Sigmoid colon (tissue), 4 donors: ENCODE measurements at regions not wholly inside any gene's neighbourhood (a gene's known extent, or its start where the extent isn't known, plus 50 kb on each side); places are given as distances from the start of the nearest gene placed in this dataset.

Experiments used
- CTCF ChIP-seq, 4 experiments: fragments of 450-650 bp in 3 of 4; fragments of 200-600 bp in 1 of 4; IDR thresholded peaks; one replicate each; pipeline ENCODE4 v1.5.1; 2016 to 2019; ENCODE audit warnings: antibody characterized with exemption in 4 of 4, mild to moderate bottlenecking in 3 of 4, moderate library complexity in 2 of 4
- POLR2A ChIP-seq, 2 donors: fragments of 450-650 bp; IDR thresholded peaks; one replicate each; pipeline ENCODE4 v1.6.1; 2016; ENCODE audit warnings: antibody characterized with exemption in 2 of 2, mild to moderate bottlenecking in 2 of 2, moderate library complexity in 2 of 2
- POLR2AphosphoS5 ChIP-seq, 4 donors: sonication (generic); formaldehyde crosslinking; IDR thresholded peaks; one replicate each; pipeline ENCODE4 v1.6.1; 2017; ENCODE audit warnings: antibody characterized with exemption in 4 of 4

- no peak for TF ChIP-seq CTCF (IDR thresholded peaks at IDR 0.05)
- TF ChIP-seq POLR2A (IDR thresholded peaks at IDR 0.05), result no peak
- TF ChIP-seq POLR2AphosphoS5 (IDR thresholded peaks at IDR 0.05), result no peak
Observed at GRCh38 chr1:87981810-87982209, 653.1 kb downstream of the LMO4 start.
